ENCODE measurements at regions not wholly inside any gene's neighbourhood (a gene's known extent, or its start where the extent isn't known, plus 50 kb on each side); places are given as distances from the start of the nearest gene placed in this dataset.

DNA sequence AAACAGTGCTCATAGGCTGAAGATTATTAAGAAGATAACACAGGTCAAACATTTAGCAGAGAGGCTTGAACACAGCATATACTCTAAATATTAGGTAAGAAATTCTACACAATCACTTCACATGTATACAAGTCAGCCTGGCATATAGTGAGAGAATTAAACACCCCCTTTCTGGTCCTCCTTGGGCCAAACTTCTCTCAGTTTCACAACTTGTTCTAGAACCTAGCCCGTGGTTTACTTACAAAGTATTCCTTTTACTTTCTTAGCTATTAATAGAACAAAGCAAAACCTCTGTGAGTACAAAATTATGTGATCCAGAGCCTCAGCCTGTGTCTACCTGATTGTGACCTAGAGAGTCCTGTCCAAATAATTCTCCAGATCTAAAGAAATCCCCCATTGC is 562.8 kb downstream of the TNS1 start:
- no peak for TF ChIP-seq POLR2AphosphoS5 (IDR thresholded peaks at IDR 0.05)
- TF ChIP-seq, protein P1, sequence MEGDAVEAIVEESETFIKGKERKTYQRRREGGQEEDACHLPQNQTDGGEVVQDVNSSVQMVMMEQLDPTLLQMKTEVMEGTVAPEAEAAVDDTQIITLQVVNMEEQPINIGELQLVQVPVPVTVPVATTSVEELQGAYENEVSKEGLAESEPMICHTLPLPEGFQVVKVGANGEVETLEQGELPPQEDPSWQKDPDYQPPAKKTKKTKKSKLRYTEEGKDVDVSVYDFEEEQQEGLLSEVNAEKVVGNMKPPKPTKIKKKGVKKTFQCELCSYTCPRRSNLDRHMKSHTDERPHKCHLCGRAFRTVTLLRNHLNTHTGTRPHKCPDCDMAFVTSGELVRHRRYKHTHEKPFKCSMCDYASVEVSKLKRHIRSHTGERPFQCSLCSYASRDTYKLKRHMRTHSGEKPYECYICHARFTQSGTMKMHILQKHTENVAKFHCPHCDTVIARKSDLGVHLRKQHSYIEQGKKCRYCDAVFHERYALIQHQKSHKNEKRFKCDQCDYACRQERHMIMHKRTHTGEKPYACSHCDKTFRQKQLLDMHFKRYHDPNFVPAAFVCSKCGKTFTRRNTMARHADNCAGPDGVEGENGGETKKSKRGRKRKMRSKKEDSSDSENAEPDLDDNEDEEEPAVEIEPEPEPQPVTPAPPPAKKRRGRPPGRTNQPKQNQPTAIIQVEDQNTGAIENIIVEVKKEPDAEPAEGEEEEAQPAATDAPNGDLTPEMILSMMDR (IDR thresholded peaks at IDR 0.05) = no peak
